Prostate gland (tissue), 2 donors: ENCODE measurements at regions not wholly inside any gene's neighbourhood (a gene's known extent, or its start where the extent isn't known, plus 50 kb on each side); places are given as distances from the start of the nearest gene placed in this dataset.

Experiments used
- DNase-seq: peaks from one replicate; pipeline ENCODE4 v3.0.0-alpha.2; 2019; ENCODE audit warnings: low spot score
- H3K27ac ChIP-seq, 2 donors: fragments of 200-600 bp; sonication (generic); 2 replicates each; pipeline ENCODE4 v1.5.1; 2017 to 2019
- H3K27me3 ChIP-seq: fragments of 200-600 bp; sonication (generic); replicated peaks from 2 replicates; pipeline ENCODE4 v1.5.1; 2019; ENCODE audit not compliant: insufficient read depth
- H3K36me3 ChIP-seq, 2 donors: fragments of 200-600 bp; sonication (generic); 1 replicate in 1 of 2; 2 replicates in 1 of 2; pipeline versions ENCODE4 v1.5.1 to v1.8.1; 2017 to 2019
- H3K4me1 ChIP-seq: fragments of 200-600 bp; sonication (generic); replicated peaks from 2 replicates; pipeline ENCODE4 v1.5.1; 2019
- H3K4me3 ChIP-seq, 2 donors: fragments of 200-600 bp; sonication (generic); 2 replicates each; pipeline ENCODE4 v1.5.1; 2017 to 2019
- H3K9me3 ChIP-seq: fragments of 200-600 bp; sonication (generic); 2 replicates; pipeline ENCODE4 v1.5.1; 2017
- CTCF ChIP-seq, 4 experiments: fragments of 200-600 bp in 2 of 4; fragments of 450-650 bp in 2 of 4; sonication (generic) in 2 of 4; IDR thresholded peaks; 1 replicate in 3 of 4; 2 replicates in 1 of 4; pipeline ENCODE4 v1.5.1; 2016 to 2019; ENCODE audit warnings: antibody characterized with exemption in 4 of 4, mild to moderate bottlenecking in 2 of 4, moderate library complexity in 2 of 4
- POLR2A ChIP-seq: fragments of 450-650 bp; IDR thresholded peaks from one replicate; pipeline ENCODE4 v1.6.1; 2016; ENCODE audit warnings: antibody characterized with exemption, mild to moderate bottlenecking
- POLR2AphosphoS5 ChIP-seq: sonication (generic); formaldehyde crosslinking; IDR thresholded peaks from one replicate; pipeline ENCODE4 v1.6.1; 2017; ENCODE audit warnings: antibody characterized with exemption
- WGBS: methylation state at CpG from one replicate; pipeline ENCODE4 v1.1.5; 2018; 5-methylcytosine and 5-hydroxymethylcytosine counted together
- intact Hi-C: fragments of 100-400 bp; cut with DNase I; formaldehyde crosslinking; loops from one replicate; pipeline ENCODE4 v1.14.2; 2022

- no peak for DNase-seq
- no peak overlapping the region for H3K27ac ChIP-seq
- no peaks in the 10 kb centered on the region for H3K27me3 ChIP-seq
- H3K4me1 ChIP-seq: no peaks in the 10 kb centered on the region
- no peaks in the 10 kb centered on the region for H3K9me3 ChIP-seq
- TF ChIP-seq CTCF (IDR thresholded peaks at IDR 0.05): no peak
- TF ChIP-seq POLR2A: no peak
- TF ChIP-seq POLR2AphosphoS5: no peak
- H3K36me3 ChIP-seq: no peaks in the 10 kb centered on the region
- WGBS: 92% methylated on average over 2 of the region's 2 CpGs
- intact Hi-C loops: no loop called here
- no peak overlapping the region for H3K4me3 ChIP-seq
Observed at GRCh38 chr14:28020112-28020511, 746.5 kb upstream of the FOXG1 start.

- no peak overlapping the region for H3K4me3 ChIP-seq
- 87% methylated on average over 1 of the region's 1 CpG for WGBS
- intact Hi-C loops: no loop called here
- DNase-seq: no peak
- TF ChIP-seq CTCF (IDR thresholded peaks at IDR 0.05) (no peak), POLR2A (no peak), POLR2AphosphoS5 (no peak)
- no peaks in the 10 kb centered on the region for H3K36me3 ChIP-seq
- no peaks in the 10 kb centered on the region for H3K4me1 ChIP-seq
- H3K27ac ChIP-seq: no peak overlapping the region
- no peaks in the 10 kb centered on the region for H3K9me3 ChIP-seq
- H3K27me3 ChIP-seq: no peaks in the 10 kb centered on the region
Observed at GRCh38 chr14:28023853-28024252, 742.7 kb upstream of the FOXG1 start.

- WGBS: 92% methylated on average over 3 of the region's 3 CpGs
- Histone ChIP-seq H3K36me3 (no peaks in the 10 kb centered on the region), H3K9me3 (no peaks in the 10 kb centered on the region), H3K27me3 (no peaks in the 10 kb centered on the region), H3K27ac (no peak overlapping the region), H3K4me3 (no peak overlapping the region), H3K4me1 (no peaks in the 10 kb centered on the region)
- intact Hi-C loops: no loop called here
- TF ChIP-seq POLR2A (no peak), CTCF (IDR thresholded peaks at IDR 0.05) (no peak), POLR2AphosphoS5 (no peak)
- DNase-seq: no peak
Observed at GRCh38 chr14:28052251-28052650, 714.3 kb upstream of the FOXG1 start.

GRCh38 chr14:28055008-28055407, 711.6 kb upstream of the FOXG1 start:
- no peak overlapping the region for H3K27ac ChIP-seq
- WGBS: 93% methylated on average over 3 of the region's 3 CpGs
- no peaks in the 10 kb centered on the region for H3K36me3 ChIP-seq
- intact Hi-C loops: no loop called here
- H3K4me3 ChIP-seq: no peak overlapping the region
- no peak for DNase-seq
- no peaks in the 10 kb centered on the region for H3K27me3 ChIP-seq
- H3K9me3 ChIP-seq: no peaks in the 10 kb centered on the region
- no peaks in the 10 kb centered on the region for H3K4me1 ChIP-seq
- TF ChIP-seq CTCF (IDR thresholded peaks at IDR 0.05) (no peak), POLR2A (no peak), POLR2AphosphoS5 (no peak)

GRCh38 chr14:28057359-28058296, 709.0 kb upstream of the FOXG1 start:
- TF ChIP-seq POLR2AphosphoS5 (no peak), POLR2A (no peak), CTCF (IDR thresholded peaks at IDR 0.05) (no peak)
- WGBS: 79% methylated on average over 4 of the region's 4 CpGs
- no peaks in the 10 kb centered on the region for H3K27me3 ChIP-seq
- no peaks in the 10 kb centered on the region for H3K36me3 ChIP-seq
- intact Hi-C loops: no loop called here
- no peak overlapping the region for H3K27ac ChIP-seq
- no peak overlapping the region for H3K4me3 ChIP-seq
- no peaks in the 10 kb centered on the region for H3K4me1 ChIP-seq
- no peaks in the 10 kb centered on the region for H3K9me3 ChIP-seq
- DNase-seq: no peak
